HG03460 (cell line): ENCODE measurements at regions not wholly inside any gene's neighbourhood (a gene's known extent, or its start where the extent isn't known, plus 50 kb on each side); places are given as distances from the start of the nearest gene placed in this dataset.
"Not testable (repeated sequence)": the region's sequence is repeated elsewhere in the genome, so short reads cannot be mapped to it uniquely, and the experiment has no call there.

Experiments used
- ATAC-seq: cut with Tn5 transposase; IDR thresholded peaks from one replicate; pipeline ENCODE4 v1.9.1; 2021; ENCODE audit not compliant: unreplicated experiment

DNA sequence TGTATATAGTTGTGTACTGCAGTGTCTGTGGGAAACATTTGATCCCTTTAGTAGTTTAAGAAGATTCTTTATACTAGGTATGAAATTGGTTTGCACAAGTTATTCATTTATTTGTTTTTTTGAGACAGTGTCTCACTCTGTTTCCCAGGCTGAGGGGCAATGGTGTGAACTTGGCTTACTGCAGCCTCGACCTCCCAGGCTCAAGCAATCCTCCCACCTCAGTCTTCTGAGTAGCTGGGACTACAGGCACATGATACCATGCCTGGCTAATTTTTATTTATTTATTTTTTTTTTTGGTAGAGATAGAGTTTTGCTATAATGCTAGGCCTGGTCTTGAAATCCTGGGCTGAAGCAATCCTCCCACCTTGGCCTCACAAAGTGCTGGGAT, 209.4 kb downstream of the RASSF9 start:
- ATAC-seq: no peak

DNA sequence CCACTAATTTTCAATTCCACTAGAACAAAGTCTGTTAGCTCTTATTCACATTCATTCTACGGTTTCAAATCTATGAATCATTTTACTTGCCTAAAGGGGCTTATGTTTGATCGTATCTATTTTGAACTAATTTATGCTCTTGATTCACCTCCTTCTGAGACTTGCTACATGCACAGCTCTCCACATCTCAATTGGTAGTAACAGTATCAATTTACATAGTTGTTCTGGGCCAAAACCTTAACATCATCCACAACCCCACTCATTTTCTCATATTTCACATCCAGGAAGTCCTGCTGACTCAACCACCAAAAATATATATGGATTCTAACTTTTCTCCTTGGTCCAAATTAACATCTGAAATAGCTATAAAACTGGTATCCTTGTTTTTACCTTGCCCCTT, 208.6 kb downstream of the RASSF9 start:
- ATAC-seq: no peak

DNA sequence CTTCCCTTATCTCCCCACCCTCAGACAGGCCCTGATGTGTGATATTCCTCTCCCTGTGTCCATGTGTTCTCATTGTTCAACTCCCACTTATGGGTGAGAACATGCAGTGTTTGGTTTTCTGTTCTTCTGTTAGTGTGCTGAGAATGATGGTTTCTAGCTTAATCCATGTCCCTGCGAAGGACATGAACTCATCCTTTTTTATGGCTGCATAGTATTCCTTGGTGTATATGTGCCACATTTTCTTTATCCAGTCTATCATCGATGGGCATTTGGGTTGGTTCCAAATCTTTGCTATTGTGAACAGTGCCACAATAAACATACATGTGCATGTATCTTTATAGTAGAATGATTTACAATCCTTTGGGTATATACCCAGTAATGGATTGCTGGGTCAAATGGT, 207.6 kb downstream of the RASSF9 start:
- ATAC-seq: not testable (repeated sequence)

DNA sequence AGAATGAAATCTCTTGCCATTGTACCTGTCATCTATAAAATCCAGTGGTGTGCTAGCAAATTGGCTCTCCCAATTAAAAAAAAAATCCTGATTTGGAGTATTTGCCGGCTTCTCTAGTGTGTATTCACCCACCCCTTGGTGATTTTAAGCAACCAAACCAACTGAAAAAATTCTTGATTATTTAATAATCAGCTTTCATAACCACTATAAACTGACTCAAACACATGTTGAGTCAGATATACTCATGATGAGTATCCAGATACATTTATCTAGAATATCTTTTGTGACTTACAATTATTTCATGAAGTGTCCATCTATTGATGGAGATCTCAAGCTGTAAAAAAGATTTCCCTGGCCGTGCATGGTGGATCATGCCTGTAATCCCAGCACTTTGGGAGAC, 205.4 kb downstream of the RASSF9 start:
- no peak for ATAC-seq

DNA sequence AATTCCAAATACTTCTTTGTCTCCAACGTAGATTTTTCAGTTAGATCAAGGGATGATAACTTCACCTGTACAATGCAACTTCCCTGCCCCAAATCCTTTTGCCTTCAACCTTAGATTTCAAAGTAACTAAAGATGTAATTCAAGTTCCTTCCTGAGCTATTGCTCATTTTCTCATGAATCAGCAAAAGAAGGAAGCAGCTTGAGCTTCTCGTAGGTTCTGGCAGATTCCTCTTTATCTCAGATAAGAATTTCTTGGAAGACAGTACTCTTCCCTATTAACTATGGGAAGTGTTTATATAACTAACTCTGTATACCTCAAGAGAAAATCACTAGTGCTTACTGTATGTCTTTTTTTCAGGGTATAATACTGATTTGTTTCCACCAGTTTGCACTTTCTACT, 203.8 kb downstream of the RASSF9 start:
- ATAC-seq: no peak

DNA sequence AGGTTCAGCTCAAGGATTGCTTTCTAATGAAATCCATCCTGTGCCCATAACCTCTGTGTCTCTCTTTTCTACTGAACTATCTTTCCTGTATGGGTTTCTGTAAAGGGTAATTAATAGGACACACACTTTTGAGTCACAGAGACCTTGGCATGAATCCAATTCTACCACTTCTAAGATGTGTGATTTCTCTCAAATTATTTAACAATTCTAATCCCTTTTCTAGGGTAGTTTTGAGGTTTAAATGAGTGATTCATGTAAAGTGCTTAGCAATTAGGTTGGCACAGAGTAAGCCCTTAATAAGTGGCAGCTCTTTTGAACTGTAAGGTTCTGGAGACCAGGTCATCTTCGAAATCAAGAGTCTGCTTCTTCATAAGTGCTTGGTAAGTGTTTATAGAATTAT, 202.7 kb downstream of the RASSF9 start:
- no peak for ATAC-seq

DNA sequence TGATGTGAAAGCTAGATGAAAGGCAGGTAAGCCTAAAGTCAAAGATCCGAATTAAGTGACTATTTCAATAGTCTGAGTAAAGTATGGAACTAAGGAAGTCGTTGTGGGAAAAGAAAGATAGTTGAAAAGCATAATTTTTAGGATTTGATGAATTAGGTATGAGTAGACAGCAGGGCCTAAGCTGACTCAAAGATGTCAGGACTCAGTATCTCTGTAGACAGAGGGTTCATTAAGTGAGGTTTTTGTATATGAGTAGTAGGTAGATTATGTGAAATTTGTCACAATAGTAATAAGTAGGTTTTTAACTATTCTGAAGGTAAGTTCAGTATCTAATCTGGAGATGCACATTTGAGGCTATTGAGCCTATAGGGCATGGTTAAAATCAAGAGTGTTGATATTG, 196.4 kb downstream of the RASSF9 start:
- no peak for ATAC-seq

DNA sequence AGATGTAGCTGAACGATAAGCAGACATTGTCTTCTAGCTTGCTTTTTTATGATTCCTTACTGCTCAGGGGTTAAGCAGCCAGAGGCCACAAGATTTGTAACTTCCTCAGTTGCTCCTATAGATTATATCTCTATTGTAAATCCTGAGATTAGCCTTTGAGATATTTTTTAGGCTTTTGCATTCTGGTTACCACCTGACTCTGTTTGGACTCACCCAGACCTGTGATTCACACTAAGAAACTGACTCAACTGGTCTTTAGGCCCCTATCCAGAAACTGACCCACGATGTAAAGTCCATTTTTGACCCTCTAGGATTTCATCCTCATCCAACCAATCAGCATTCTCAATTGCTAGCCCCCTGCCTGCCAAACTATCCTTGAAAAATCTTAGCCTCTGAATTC, 194.4 kb downstream of the RASSF9 start:
- no peak for ATAC-seq

DNA sequence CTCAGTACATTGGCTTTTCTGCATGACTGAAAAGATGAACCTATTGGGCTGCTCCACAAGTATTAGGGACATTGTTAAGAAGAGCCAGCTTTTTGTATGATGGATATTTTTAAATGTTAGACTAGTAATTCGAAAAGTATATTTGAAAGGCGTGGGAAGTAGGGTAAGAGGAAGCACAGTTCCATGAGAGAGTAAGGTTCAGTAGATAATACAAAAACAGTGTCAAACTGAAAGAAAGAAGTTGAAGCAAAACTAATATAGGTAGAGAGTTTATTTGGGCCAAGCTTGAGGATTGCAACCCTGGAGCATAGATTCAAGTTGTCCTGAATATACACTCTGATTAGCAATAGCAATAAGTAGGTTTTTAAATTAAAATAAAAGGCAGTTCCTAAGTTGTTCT, 193.9 kb downstream of the RASSF9 start:
- ATAC-seq: no peak

DNA sequence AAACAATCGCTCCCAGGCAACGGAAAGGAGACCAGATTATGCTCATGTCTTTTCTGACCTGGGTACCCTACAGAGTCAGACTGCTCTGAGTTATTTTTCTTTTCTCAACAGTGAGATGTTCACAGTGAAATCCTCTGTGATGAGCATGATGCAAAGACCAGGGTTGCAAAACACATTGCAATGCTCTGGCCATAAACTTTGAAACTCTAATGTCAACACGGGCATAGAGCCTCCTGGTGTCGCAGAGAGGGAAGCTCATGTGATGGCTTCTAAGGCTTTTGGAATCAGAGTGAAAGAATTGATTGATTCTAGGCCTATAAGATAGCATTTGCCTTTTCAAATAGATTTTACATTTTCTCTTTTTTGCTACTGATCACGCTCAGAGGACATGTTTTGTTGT, 193.4 kb downstream of the RASSF9 start:
- no peak for ATAC-seq

DNA sequence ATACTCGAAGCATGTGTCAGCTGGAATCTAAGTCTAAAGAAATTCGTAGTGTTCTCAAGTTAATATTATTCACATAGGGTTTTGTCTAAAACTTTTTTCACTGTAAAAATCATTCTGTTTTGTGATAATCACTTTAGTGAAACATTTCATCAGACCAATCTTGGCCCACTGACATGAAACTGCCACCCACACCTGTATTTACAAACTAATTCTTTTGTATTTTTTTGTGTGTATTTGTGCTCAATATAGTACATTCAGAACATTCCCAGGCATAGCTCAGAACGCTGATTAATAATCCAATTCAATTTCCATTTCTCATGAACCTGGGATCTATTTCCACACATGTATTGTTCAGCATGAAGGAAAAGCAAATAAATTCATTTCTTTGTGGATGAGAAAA, 191.7 kb downstream of the RASSF9 start:
- ATAC-seq: no peak

DNA sequence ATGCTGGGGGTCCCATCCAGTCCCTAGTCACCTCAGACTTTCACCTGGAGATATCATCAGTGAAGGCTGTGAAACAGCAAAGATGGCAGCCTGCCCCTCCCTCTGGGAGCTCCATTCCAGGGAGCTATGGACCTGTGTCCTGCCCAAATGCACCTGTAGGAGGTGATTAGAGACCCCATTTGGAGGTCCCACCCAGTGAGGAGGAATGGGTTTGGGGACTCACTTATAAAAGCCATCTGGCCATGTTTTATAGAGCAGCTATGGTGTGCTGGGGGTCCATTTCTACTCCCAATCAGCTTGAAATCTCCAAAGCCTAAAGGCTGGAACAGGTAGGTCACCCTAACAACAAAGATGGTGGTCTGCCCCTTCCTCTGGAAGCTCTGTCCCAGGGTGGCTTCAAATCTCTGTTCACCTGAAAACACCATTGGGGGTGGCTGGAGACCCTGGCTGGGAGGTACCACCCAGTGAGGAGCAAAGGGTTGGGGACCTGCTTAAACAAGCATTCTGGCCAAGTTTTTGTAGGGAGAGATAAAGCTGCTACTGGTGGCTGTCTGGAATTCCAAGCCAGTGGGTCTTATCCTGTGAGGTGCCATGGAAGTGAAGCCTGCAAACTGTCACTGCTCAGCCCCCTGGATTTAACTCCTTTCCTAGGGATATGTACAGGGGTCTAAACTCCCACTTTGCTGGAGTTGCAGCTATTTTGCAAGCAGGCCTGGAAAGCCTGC, 182.3 kb downstream of the RASSF9 start:
- ATAC-seq: no peak

DNA sequence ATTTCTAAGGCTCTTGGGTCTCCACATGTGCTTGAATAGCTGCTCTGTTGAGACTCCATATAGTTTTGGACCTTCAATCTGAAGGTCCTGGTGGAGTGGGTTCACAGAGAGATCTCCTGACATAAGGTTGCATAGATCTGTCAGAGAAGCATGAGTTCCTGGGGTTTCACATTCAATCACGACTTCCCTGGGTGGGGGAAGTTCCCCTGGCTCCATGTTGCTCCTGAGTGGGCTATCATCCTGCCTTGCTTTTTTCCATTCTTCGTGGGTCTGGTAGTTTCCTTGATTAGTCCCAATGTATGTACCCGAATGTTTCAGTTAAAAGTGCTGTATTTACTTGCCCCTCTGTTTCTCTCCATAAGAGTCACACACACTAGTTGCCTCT, 181.8 kb downstream of the RASSF9 start:
- no peak for ATAC-seq

DNA sequence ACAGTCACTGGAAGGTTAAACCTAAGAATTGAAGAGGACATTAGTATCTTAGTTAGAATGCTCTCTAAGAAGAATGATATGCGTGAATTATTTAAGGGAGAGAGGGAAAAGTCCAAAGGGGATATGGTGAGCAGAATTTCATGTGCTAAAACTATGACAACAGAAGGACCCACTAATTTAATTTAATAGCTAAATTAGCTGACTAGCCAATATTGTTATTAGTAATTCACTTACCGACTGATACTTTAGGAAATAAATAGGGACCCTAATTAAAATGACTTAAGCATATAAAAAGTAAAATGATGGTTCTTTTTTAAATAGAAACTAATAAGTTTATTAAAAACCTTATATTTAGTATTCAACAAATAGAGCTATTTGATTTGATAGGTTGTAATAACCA, 179.6 kb downstream of the RASSF9 start:
- no peak for ATAC-seq

DNA sequence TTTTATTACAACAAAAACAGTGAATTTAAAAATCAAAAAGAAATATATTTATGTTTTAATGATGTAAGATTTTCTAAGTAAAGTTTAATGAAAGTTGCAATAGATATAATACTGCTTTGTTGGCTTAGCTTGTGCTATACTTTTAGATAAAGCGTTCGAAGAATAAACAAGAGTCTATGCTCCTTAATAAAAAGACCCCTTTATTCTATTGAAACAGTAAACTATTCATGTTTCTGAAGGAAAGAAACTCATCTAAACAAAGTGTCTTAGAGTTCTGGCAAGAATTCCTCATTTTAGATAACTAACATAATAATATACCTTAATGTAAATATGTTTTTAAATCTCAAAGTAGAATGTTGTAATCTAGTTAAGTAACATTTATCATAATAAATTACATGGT, 179.0 kb downstream of the RASSF9 start:
- ATAC-seq: no peak

DNA sequence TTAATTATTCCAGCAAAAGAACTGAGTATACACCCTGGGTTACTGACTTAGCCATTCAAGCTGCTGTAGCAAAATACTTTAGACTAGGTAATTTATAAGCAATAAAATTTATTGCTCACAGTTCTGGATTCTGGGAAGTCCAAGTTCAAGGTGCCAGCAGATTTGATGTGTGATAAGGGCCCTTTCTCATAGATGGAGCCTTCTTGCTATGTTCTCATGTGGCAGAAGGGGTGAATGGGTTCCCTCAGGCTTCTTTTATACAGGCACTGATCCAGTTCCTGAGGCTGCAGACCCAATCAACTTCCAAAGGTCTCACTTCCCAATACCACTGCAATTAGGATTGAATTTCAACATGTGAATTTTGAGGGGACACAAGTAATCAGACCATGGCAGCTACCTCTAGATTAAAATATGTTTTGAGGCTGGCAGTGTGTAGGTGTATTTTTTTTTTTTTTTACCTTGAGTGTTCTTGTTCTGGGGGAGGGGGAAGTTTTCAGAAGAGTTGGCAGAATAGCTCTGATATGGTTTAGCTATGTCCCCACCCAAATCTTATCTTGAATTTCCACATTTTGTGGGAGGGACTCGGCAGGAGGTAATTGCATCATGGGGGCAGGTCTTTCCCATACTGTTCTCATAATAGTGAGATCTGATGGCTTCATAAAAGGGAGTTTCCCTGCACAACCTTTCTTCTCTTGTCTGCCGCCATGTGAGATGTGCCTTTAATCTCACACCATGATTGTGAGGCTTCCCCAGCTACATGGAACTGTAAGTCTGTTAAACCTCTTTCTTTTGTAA, 178.2 kb downstream of the RASSF9 start:
- no peak for ATAC-seq

DNA sequence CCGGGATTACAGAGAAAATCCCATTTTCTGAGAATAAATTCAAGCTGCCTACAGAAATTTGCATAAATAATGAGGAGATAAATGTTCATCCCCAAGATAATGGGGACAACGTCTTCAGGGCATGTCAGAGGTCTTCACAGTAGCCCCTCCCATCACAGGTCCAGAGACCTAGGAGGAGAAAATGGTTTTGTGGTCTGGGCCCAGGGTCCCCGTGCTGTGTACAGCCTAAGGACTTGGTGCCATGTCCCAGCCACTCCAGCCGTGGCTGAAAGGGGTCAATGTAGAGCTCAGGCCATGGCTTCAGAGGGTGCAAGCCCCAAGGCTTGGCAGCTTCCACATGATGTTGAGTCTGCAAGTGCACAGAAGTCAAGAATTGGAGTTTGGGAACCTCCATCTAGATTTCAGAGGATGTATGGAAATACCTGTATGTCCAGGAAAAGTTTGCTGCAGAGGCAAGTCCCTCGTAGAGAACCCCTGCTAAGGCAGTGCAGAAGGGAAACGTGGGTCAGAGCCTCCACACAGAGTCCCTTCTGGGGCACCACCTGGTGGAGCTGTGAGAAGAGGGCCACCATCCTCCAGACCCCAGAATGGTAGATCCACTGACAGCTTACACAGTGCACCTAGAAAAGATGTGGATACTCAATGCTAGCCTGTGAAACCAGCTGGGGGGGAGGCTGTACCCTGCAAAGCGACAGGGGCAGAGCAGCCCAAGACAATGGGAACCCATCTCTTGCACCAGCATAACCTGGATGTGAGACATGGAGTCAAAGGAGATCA, 176.3 kb downstream of the RASSF9 start:
- no peak for ATAC-seq

DNA sequence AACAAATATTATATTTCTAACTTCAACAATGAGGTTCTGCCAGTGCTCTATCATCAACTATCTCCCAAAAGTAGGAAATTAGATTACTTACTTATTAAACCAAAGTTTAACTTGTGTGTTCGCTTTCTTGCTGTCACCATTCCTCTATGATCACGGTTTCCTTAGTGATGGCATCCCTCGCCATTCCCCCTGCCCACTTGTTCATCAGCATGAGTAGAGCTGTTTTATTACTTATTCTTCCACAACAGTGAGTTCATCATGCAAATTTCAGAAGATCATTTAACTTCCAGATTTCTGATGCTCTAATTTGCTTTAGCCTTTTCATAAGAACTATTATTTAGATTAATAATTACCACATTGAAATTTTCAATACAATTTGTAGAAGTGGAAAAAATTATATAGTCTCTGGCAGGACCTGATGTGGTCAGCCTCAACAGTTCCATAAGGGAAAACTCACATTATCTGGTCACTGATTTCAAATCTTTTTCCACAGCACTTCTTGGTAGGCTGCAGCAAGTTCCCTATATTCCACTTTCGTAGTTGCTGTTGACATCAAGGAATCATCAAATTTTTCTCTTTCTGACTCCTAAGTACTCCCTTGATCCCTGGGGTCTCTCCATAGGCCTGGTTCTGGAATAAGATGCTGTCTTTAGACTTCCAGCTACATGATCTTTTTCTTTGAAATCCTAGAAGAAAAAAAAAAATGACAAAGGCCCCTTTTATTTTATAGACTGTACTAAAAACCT, 174.6 kb downstream of the RASSF9 start:
- no peak for ATAC-seq

DNA sequence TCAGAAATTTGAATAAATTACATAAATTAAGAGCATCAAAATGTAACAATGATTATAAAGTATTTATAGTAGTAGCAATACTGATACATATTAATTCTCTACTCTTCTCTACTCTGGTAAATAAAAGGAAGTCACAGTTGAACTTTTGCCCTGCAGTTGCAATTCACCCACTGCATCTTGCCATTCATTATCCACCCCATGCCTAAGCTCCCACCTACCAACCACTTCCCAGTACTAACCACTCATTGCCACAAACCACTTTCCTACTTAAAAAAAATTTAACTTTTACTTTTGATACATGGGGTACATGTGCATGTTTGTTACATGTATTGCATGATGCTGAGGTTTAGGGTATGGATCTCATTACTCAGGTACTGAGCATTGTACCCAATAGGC, 174.0 kb downstream of the RASSF9 start:
- ATAC-seq: no peak

DNA sequence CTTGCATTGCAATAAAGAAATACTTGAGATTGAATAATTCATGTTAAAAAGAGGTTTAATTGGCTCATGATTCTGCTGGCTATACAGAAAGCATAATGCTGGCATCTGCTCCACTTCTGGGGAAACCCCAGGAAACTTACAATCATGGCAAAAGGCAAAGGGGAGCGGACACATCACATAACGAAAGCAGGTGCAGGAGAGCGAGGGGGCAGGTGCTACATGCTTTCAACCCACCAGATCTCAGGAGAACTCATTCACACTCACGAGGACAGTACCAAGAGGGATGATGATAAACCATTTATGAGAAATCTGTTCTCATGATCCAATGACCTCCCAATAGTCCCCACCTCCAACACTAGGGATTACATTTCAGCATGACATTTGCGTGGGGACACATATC, 172.6 kb downstream of the RASSF9 start:
- no peak for ATAC-seq

DNA sequence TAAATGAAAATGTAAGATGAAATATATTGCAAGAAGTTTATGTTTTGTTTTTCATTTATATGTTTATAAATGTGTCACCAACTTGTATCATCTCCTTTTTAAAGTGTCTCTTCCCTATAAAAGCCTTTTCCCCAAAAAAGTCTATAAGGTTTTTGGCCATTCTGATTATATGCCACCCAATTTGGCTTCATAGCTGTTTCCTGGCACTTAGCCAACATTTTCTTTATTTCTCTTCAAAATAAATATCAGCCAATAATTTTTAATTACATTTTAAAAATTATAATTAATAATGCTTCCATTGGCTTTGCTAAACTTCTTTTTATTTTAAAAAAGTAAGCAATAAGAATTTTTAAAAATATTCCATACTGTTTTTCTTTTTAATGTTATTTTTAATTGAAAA, 171.8 kb downstream of the RASSF9 start:
- ATAC-seq: no peak
